Fibroblast of the aortic adventitia (primary cell): ENCODE measurements at regions not wholly inside any gene's neighbourhood (a gene's known extent, or its start where the extent isn't known, plus 50 kb on each side); places are given as distances from the start of the nearest gene placed in this dataset.

ENCODE experiments used
- DNase-seq: peaks from one replicate; pipeline ENCODE4 v3.0.0-alpha.2; 2010; ENCODE audit warnings: low read depth
- H3K4me3 ChIP-seq: 2 replicates; pipeline ENCODE4 v1.5.1; 2011; ENCODE audit warnings: low read depth, mild to moderate bottlenecking, control low read depth, low read length, moderate library complexity
- TF ChIP-seq, protein P1 (sequence below): IDR thresholded peaks from 2 replicates; pipeline ENCODE4 v1.5.1; 2011; ENCODE audit warnings: mild to moderate bottlenecking, low read length, control low read depth, inconsistent platforms; ENCODE audit not compliant: insufficient read depth

GRCh38 chr2:144893464-144893863 is 373.5 kb upstream of the ZEB2 start:
- DNase-seq, result no peak
- no peak overlapping the region for H3K4me3 ChIP-seq
- TF ChIP-seq, protein P1, sequence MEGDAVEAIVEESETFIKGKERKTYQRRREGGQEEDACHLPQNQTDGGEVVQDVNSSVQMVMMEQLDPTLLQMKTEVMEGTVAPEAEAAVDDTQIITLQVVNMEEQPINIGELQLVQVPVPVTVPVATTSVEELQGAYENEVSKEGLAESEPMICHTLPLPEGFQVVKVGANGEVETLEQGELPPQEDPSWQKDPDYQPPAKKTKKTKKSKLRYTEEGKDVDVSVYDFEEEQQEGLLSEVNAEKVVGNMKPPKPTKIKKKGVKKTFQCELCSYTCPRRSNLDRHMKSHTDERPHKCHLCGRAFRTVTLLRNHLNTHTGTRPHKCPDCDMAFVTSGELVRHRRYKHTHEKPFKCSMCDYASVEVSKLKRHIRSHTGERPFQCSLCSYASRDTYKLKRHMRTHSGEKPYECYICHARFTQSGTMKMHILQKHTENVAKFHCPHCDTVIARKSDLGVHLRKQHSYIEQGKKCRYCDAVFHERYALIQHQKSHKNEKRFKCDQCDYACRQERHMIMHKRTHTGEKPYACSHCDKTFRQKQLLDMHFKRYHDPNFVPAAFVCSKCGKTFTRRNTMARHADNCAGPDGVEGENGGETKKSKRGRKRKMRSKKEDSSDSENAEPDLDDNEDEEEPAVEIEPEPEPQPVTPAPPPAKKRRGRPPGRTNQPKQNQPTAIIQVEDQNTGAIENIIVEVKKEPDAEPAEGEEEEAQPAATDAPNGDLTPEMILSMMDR, result no peak

DNA sequence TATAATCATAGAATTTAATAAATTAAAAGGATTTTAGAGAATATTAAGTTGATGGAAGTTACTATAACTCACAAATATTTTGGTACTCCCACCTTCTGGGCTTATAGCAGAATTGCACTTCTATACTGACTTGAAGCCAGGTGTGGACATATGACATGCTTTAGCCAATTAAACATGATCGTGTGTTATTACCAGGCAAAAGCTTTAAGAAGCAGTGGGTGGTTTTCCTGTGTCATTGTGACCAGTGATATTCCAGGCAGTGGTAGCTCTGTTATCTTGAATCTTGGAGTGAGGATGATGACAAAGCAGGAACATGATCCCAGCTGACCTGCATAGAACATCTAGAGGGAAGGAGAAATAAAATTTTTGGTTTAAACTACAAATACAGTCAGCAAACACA is 370.9 kb upstream of the ZEB2 start:
- no peak overlapping the region for H3K4me3 ChIP-seq
- TF ChIP-seq, protein P1, result peak; percentile 35
- peak; percentile 53 for DNase-seq

DNA sequence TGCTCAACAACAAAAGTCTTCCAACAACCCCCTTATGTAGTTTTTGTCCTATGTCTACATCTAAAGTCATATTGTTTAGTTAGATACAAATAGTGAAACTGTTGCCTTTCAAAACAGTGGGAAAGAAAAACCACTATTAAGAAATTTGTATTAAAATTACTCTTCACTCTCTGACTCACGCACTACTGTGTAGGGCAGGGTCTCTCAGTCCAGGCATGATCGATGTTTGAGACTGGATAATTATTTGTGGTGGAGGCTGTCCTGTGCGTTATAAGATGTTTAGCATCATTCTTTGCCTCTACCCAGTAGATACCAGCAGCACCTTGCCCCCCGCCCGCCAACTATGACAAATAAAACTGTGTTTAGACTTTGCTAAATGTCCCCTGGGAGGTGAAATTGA is 369.4 kb upstream of the ZEB2 start:
- no peak for DNase-seq
- TF ChIP-seq, protein P1, result no peak
- H3K4me3 ChIP-seq, result no peak overlapping the region

GRCh38 chr2:144886862-144887261 is 366.9 kb upstream of the ZEB2 start:
- DNase-seq, result peak; percentile 96
- no peak overlapping the region for H3K4me3 ChIP-seq

DNA sequence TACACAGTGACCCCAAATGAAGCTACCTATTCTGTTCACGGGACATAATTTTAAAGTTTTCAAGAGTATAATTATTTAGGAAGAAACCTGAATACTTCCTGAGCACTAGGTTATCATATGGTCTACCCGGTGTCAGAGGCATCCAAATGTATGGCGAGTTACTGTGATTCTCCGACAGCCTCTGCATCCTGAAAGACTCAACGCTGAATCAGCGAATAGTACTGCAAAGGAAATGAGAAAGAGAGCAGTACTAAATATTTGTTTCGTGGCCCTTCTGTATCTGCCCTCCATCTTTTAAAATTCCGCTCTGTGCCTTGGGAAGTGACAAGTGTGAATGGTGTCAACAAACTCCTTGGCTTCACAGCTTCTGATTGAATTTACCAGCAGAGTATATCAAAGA is 358.0 kb upstream of the ZEB2 start:
- DNase-seq, result no peak
- H3K4me3 ChIP-seq, result no peak overlapping the region
- TF ChIP-seq, protein P1, result no peak

More at GRCh38 chr2:144886862-144887261, 366.9 kb upstream of the ZEB2 start:
- TF ChIP-seq, protein P1, result no peak

DNA sequence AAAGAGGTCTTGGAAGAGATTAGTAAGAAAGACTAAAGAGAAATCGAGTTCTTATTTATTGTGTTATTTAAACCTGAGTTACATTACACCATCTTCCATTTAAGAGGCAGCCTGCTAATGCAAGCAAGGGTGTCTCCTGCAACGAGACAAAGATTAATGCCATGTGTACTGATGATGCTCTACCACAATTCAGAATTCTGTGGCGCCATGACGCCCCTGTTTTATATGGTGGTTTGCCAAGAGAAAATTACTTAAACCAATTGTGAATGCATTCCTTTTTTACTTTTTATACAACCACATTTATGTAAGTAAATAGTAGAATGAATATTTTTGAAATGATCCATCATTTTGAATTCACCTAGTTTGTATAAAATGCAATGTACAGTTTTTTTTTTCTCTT is 356.1 kb upstream of the ZEB2 start:
- DNase-seq, result peak; percentile 1
- no peak overlapping the region for H3K4me3 ChIP-seq
- TF ChIP-seq, protein P1, result no peak

GRCh38 chr2:144875290-144875969 is 355.5 kb upstream of the ZEB2 start:
- no peak for DNase-seq
- H3K4me3 ChIP-seq, result no peak overlapping the region
- TF ChIP-seq, protein P1, result no peak
